ENCODE measurements at regions not wholly inside any gene's neighbourhood (a gene's known extent, or its start where the extent isn't known, plus 50 kb on each side); places are given as distances from the start of the nearest gene placed in this dataset.

DNA sequence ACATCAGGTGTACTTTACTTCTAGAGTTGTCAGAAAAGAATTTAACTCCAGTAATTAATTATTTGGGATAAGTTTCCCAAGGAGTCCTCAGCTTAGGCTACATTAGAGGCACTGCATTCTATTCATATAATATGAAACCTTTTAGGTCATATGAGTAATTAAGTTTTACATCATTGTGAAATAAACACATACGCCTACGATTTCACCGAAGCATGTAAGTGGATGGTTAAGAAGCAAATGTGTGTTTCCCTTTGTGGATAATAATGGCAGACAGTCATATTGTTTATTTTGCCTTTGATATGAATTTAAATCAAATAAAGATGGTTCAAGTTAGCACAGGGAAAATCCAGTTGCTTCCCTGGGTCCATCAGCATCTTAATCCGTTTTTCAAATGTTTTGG lies 535.9 kb upstream of the ATP11B start:
- Mint-ChIP-seq H3K27ac (no peak overlapping the region), H3K4me3 (no peak overlapping the region), H3K27me3 (peaks cover 6% of the 10 kb centered on the region in 2 donors), H3K36me3 (no peaks in the 10 kb centered on the region), H3K4me1 (no peaks in the 10 kb centered on the region), H3K9me3 (no peaks in the 10 kb centered on the region)
- DNase-seq = no peak
- 73% methylated on average over 3 of the region's 4 CpGs for WGBS (ENCODE audit: insufficient coverage)
- Histone ChIP-seq H3K36me3 (ENCODE audit: control insufficient read depth in 2 of 2, extremely low read depth in 1 of 2, insufficient read depth in 1 of 2, low read length in 1 of 2) (no peaks in the 10 kb centered on the region), H3K4me3 (ENCODE audit: control insufficient read depth in 1 of 2, extremely low read depth in 1 of 2, low read length in 1 of 2) (no peak overlapping the region), H3K4me1 (ENCODE audit: control insufficient read depth in 1 of 2, extremely low read depth in 1 of 2, insufficient read depth in 2 of 2, low read length in 2 of 2) (no peaks in the 10 kb centered on the region), H3K27ac (ENCODE audit: low read length) (no peak overlapping the region), H3K9me3 (no peaks in the 10 kb centered on the region), H3K27me3 (replicated peaks in 1 of 2; ENCODE audit: control insufficient read depth in 2 of 2, extremely low read depth in 1 of 2, insufficient read depth in 2 of 2, low read length in 1 of 2) (peaks cover 0 to 5% of the 10 kb centered on the region in 2 experiments)
- ChIA-PET POLR2A (no interaction called here), CTCF (no interaction called here)
- ATAC-seq (replicated peaks in 1 of 4) = no peak

DNA sequence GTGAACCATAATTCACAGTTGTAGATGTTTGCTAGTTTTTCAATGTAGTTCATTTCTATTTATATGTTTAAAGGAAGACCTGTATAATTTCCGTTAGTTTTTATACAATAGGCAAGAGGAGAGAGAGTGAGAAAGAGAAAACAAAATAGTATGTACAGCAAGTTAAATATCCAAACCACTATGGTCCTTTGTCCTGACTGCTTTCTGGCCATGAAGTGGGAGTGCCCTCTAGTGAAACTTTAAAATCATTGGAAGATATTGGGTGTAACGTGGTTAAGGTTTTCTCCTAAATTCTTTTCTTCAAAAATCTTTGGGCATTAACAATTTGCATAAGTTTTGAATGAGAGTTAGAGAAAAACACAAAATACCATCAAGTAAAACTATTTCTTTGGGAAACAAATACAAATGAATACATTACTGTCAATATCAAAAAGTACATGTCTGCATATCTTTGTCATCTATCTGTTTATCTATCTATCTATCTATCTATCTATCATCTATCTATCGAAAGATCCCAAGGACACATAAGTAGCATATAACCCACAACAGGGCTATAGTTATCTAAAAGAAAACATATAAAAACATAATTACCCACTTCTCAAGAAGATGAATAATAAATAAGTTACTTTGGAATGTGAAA lies 534.6 kb upstream of the ATP11B start:
- no peak for DNase-seq
- peaks cover 6 to 9% of the 10 kb centered on the region in 2 donors for H3K27me3 Mint-ChIP-seq
- Histone ChIP-seq H3K9me3 (no peaks in the 10 kb centered on the region), H3K36me3 (ENCODE audit: control insufficient read depth in 2 of 2, extremely low read depth in 1 of 2, insufficient read depth in 1 of 2, low read length in 1 of 2) (no peaks in the 10 kb centered on the region), H3K4me1 (ENCODE audit: control insufficient read depth in 1 of 2, extremely low read depth in 1 of 2, insufficient read depth in 2 of 2, low read length in 2 of 2) (no peaks in the 10 kb centered on the region), H3K27me3 (replicated peaks in 1 of 2; ENCODE audit: control insufficient read depth in 2 of 2, extremely low read depth in 1 of 2, insufficient read depth in 2 of 2, low read length in 1 of 2) (peaks cover 0 to 3% of the 10 kb centered on the region in 2 experiments), H3K4me3 (ENCODE audit: control insufficient read depth in 1 of 2, extremely low read depth in 1 of 2, low read length in 1 of 2) (no peak overlapping the region), H3K27ac (ENCODE audit: low read length) (no peak overlapping the region)
- CTCF ChIA-PET = no interaction called here
- POLR2A ChIA-PET = no interaction called here
- no peaks in the 10 kb centered on the region for H3K4me1 Mint-ChIP-seq
- H3K36me3 Mint-ChIP-seq = no peaks in the 10 kb centered on the region
- H3K27ac Mint-ChIP-seq = no peak overlapping the region
- ATAC-seq (replicated peaks in 1 of 4) = no peak
- no peaks in the 10 kb centered on the region for H3K9me3 Mint-ChIP-seq
- no peak overlapping the region for H3K4me3 Mint-ChIP-seq
- no CpG with 5 or more reads among the region's 3 CpGs for WGBS (ENCODE audit: insufficient coverage)

DNA sequence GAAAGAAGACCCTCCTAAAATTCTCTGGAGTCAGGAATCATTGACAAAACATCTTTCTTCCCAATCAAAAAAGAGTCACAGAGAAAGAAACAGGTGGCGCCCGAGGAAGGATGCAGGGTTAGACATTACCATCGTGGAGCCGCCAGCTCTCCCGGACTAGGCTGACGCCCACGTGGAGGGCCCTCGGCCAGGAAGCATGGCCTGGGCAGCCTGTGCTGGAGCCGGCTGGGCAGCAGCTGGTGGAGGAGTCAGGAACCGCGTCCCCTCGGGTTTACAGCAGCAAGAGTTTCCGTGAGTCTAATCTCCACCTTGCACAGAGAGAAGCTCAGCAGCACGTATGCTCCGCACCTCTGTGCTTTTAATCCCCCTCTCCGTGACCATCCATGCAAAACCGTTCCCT lies 533.7 kb upstream of the ATP11B start:
- WGBS (ENCODE audit: insufficient coverage) = 48% methylated on average over 16 of the region's 17 CpGs
- Mint-ChIP-seq H3K9me3 (no peaks in the 10 kb centered on the region), H3K27ac (no peak overlapping the region), H3K4me3 (no peak overlapping the region), H3K4me1 (no peaks in the 10 kb centered on the region), H3K27me3 (peaks cover 6 to 11% of the 10 kb centered on the region in 2 donors), H3K36me3 (no peaks in the 10 kb centered on the region)
- ChIA-PET POLR2A (interaction anchor here in 1 of 2 donors (0.7 kb wide), 1 partner anchor 94 kb away, joined by 3 read pairs; no protein-coding TSS in a partner anchor), CTCF (no interaction called here)
- DNase-seq (no peak), ATAC-seq (replicated peaks in 1 of 4) (no peak)
- H3K4me3 ChIP-seq (ENCODE audit: control insufficient read depth in 1 of 2, extremely low read depth in 1 of 2, low read length in 1 of 2) = no peak overlapping the region
- no peaks in the 10 kb centered on the region for H3K9me3 ChIP-seq
- H3K27ac ChIP-seq (ENCODE audit: low read length) = no peak overlapping the region
- H3K27me3 ChIP-seq (replicated peaks in 1 of 2; ENCODE audit: control insufficient read depth in 2 of 2, extremely low read depth in 1 of 2, insufficient read depth in 2 of 2, low read length in 1 of 2) = peaks cover 0 to 3% of the 10 kb centered on the region in 2 experiments
- H3K36me3 ChIP-seq (ENCODE audit: control insufficient read depth in 2 of 2, extremely low read depth in 1 of 2, insufficient read depth in 1 of 2, low read length in 1 of 2) = no peaks in the 10 kb centered on the region
- H3K4me1 ChIP-seq (ENCODE audit: control insufficient read depth in 1 of 2, extremely low read depth in 1 of 2, insufficient read depth in 2 of 2, low read length in 2 of 2) = no peaks in the 10 kb centered on the region

DNA sequence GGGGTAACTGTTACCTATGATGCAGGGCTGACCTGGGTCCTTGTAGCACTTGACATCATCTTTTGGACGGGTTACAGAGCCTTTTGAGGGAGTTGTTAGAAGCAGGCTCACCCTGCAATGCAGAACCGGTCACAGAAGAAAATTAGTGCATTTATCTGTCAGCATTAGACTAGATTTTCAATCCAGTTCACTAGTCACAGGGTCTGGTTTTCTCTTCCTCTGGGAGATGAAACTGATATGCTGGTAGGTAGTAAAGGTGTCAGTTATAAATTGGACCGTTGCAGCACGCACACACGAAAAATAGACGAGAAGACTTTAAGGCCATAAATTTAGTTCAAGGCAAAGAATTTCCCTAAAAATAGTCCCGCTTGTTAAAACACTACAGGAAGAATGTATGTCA lies 532.3 kb upstream of the ATP11B start:
- Histone ChIP-seq H3K27me3 (replicated peaks in 1 of 2; ENCODE audit: control insufficient read depth in 2 of 2, extremely low read depth in 1 of 2, insufficient read depth in 2 of 2, low read length in 1 of 2) (peaks cover 0 to 3% of the 10 kb centered on the region in 2 experiments), H3K27ac (ENCODE audit: low read length) (no peak overlapping the region), H3K4me3 (ENCODE audit: control insufficient read depth in 1 of 2, extremely low read depth in 1 of 2, low read length in 1 of 2) (no peak overlapping the region), H3K4me1 (ENCODE audit: control insufficient read depth in 1 of 2, extremely low read depth in 1 of 2, insufficient read depth in 2 of 2, low read length in 2 of 2) (no peaks in the 10 kb centered on the region), H3K36me3 (ENCODE audit: control insufficient read depth in 2 of 2, extremely low read depth in 1 of 2, insufficient read depth in 1 of 2, low read length in 1 of 2) (no peaks in the 10 kb centered on the region), H3K9me3 (no peaks in the 10 kb centered on the region)
- ChIA-PET CTCF (no interaction called here), POLR2A (no interaction called here)
- Mint-ChIP-seq H3K36me3 (no peaks in the 10 kb centered on the region), H3K27me3 (peaks cover 6 to 11% of the 10 kb centered on the region in 2 donors), H3K4me3 (no peak overlapping the region), H3K9me3 (no peaks in the 10 kb centered on the region), H3K27ac (no peak overlapping the region), H3K4me1 (no peaks in the 10 kb centered on the region)
- no peak for DNase-seq
- 40% methylated on average over 2 of the region's 7 CpGs for WGBS (ENCODE audit: insufficient coverage)
- ATAC-seq (replicated peaks in 1 of 4) = no peak

DNA sequence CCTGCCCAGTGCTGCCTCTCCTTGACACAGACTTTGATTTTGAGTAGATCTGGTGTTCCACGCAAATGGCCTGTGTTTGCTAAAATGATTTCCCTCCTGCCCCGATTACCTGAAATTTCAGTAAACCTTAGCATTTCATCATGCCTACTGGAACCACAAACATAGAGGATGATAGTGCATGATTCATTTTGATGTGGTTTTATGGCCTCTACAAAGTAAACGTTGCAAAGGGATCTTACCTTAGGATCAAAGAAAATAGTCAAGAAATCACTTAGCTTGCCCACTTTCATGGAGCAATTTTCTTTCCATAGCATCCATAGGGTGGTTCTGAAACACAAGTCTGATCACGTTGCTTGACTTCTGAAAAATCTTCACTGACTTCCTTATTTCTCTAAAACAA lies 524.6 kb upstream of the ATP11B start:
- H3K4me3 ChIP-seq (ENCODE audit: control insufficient read depth in 1 of 2, extremely low read depth in 1 of 2, low read length in 1 of 2) = no peak overlapping the region
- H3K27ac Mint-ChIP-seq = no peak overlapping the region
- no peaks in the 10 kb centered on the region for H3K4me1 ChIP-seq (ENCODE audit: control insufficient read depth in 1 of 2, extremely low read depth in 1 of 2, insufficient read depth in 2 of 2, low read length in 2 of 2)
- H3K27me3 ChIP-seq (replicated peaks in 1 of 2; ENCODE audit: control insufficient read depth in 2 of 2, extremely low read depth in 1 of 2, insufficient read depth in 2 of 2, low read length in 1 of 2) = no peaks in the 10 kb centered on the region
- H3K9me3 ChIP-seq = no peaks in the 10 kb centered on the region
- H3K4me3 Mint-ChIP-seq = no peak overlapping the region
- H3K4me1 Mint-ChIP-seq = no peaks in the 10 kb centered on the region
- H3K36me3 ChIP-seq (ENCODE audit: control insufficient read depth in 2 of 2, extremely low read depth in 1 of 2, insufficient read depth in 1 of 2, low read length in 1 of 2) = no peaks in the 10 kb centered on the region
- POLR2A ChIA-PET = no interaction called here
- DNase-seq (no peak), ATAC-seq (replicated peaks in 1 of 4) (no peak)
- peaks cover 0 to 4% (median 3%) of the 10 kb centered on the region in 3 donors for H3K9me3 Mint-ChIP-seq
- CTCF ChIA-PET = no interaction called here
- H3K36me3 Mint-ChIP-seq = no peaks in the 10 kb centered on the region
- WGBS (ENCODE audit: insufficient coverage) = 100% methylated on average over 1 of the region's 4 CpGs
- H3K27me3 Mint-ChIP-seq = peaks cover 0 to 3% of the 10 kb centered on the region in 2 donors
- no peak overlapping the region for H3K27ac ChIP-seq (ENCODE audit: low read length)

DNA sequence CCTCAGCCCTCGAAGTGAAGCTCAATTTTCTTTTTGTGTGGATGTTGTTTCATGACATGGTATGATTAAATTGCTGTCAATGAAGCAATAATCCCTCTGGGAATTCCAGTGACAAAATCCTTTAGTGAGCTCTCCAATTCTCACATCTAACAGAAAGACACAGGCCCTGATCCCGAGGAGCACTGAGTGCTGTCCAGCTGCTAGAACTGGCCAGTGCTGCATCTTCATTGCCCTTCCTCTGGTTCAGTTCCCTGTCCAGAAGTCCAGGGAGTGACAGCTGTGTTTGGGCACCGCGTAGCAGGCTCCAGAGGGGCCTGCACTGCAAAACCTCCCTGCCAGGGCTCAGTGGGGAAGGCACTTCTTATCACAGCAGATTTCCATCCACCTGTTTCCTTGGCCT lies 516.8 kb upstream of the ATP11B start:
- Mint-ChIP-seq H3K27ac (no peak overlapping the region), H3K4me3 (no peak overlapping the region), H3K4me1 (no peaks in the 10 kb centered on the region), H3K36me3 (no peaks in the 10 kb centered on the region), H3K9me3 (peaks cover 0 to 7% (median 4%) of the 10 kb centered on the region in 3 donors), H3K27me3 (peaks cover 0 to 8% of the 10 kb centered on the region in 2 donors)
- Histone ChIP-seq H3K4me3 (ENCODE audit: control insufficient read depth in 1 of 2, extremely low read depth in 1 of 2, low read length in 1 of 2) (no peak overlapping the region), H3K27ac (ENCODE audit: low read length) (no peak overlapping the region), H3K27me3 (replicated peaks in 1 of 2; ENCODE audit: control insufficient read depth in 2 of 2, extremely low read depth in 1 of 2, insufficient read depth in 2 of 2, low read length in 1 of 2) (no peaks in the 10 kb centered on the region), H3K36me3 (ENCODE audit: control insufficient read depth in 2 of 2, extremely low read depth in 1 of 2, insufficient read depth in 1 of 2, low read length in 1 of 2) (no peaks in the 10 kb centered on the region), H3K9me3 (no peaks in the 10 kb centered on the region), H3K4me1 (ENCODE audit: control insufficient read depth in 1 of 2, extremely low read depth in 1 of 2, insufficient read depth in 2 of 2, low read length in 2 of 2) (no peaks in the 10 kb centered on the region)
- CTCF ChIA-PET = interaction anchor here in 1 of 2 donors (0.6 kb wide), 1 partner anchor 310 kb away, joined by 3 read pairs; no protein-coding TSS in a partner anchor
- ATAC-seq (replicated peaks in 1 of 4) = no peak
- WGBS (ENCODE audit: insufficient coverage) = 37% methylated on average over 3 of the region's 4 CpGs
- no peak for DNase-seq
- POLR2A ChIA-PET = no interaction called here

GRCh38 chr3:182284793-182285192 lies 508.5 kb upstream of the ATP11B start:
- Mint-ChIP-seq H3K36me3 (no peaks in the 10 kb centered on the region), H3K4me1 (no peaks in the 10 kb centered on the region), H3K4me3 (no peak overlapping the region), H3K9me3 (no peaks in the 10 kb centered on the region), H3K27me3 (peaks cover 0 to 3% of the 10 kb centered on the region in 2 donors), H3K27ac (no peak overlapping the region)
- DNase-seq (no peak), ATAC-seq (replicated peaks in 1 of 4) (no peak)
- Histone ChIP-seq H3K4me3 (ENCODE audit: control insufficient read depth in 1 of 2, extremely low read depth in 1 of 2, low read length in 1 of 2) (no peak overlapping the region), H3K27me3 (replicated peaks in 1 of 2; ENCODE audit: control insufficient read depth in 2 of 2, extremely low read depth in 1 of 2, insufficient read depth in 2 of 2, low read length in 1 of 2) (no peaks in the 10 kb centered on the region), H3K27ac (ENCODE audit: low read length) (no peak overlapping the region), H3K36me3 (ENCODE audit: control insufficient read depth in 2 of 2, extremely low read depth in 1 of 2, insufficient read depth in 1 of 2, low read length in 1 of 2) (no peaks in the 10 kb centered on the region), H3K9me3 (no peaks in the 10 kb centered on the region), H3K4me1 (ENCODE audit: control insufficient read depth in 1 of 2, extremely low read depth in 1 of 2, insufficient read depth in 2 of 2, low read length in 2 of 2) (no peaks in the 10 kb centered on the region)
- CTCF ChIA-PET = no interaction called here
- POLR2A ChIA-PET = no interaction called here
- 80% methylated on average over 5 of the region's 5 CpGs for WGBS (ENCODE audit: insufficient coverage)
